GM23338 (cell line): ENCODE measurements at regions not wholly inside any gene's neighbourhood (a gene's known extent, or its start where the extent isn't known, plus 50 kb on each side); places are given as distances from the start of the nearest gene placed in this dataset.

Experiments used
- ATAC-seq: fragments of 200-7000 bp; cut with Tn5 transposase; 3 replicates; pipeline ENCODE4 v1.9.1; 2020
- DNase-seq: peaks from one replicate; pipeline ENCODE4 v3.0.0-alpha.2; 2015; ENCODE audit warnings: low spot score
- H2AFZ ChIP-seq: fragments of 200-600 bp; sonication (generic); 2 replicates; pipeline ENCODE4 v1.8.0; 2016; ENCODE audit warnings: antibody characterized with exemption, mild to moderate bottlenecking, moderate library complexity
- H3F3A ChIP-seq: fragments of 200-600 bp; sonication (generic); replicated peaks from 2 replicates; pipeline ENCODE4 v1.8.0; 2017; ENCODE audit warnings: antibody characterized with exemption, mixed run types, low read depth
- H3K27ac ChIP-seq: fragments of 200-600 bp; sonication (generic); 2 replicates; pipeline ENCODE4 v1.6.1; 2016; ENCODE audit warnings: low read depth
- H3K27me3 ChIP-seq: fragments of 200-600 bp; sonication (generic); 2 replicates; pipeline ENCODE4 v1.8.0; 2016; ENCODE audit warnings: mild to moderate bottlenecking, mixed run types, moderate library complexity; ENCODE audit not compliant: insufficient read depth
- H3K36me3 ChIP-seq: fragments of 200-600 bp; sonication (generic); 2 replicates; pipeline ENCODE4 v1.8.0; 2016; ENCODE audit warnings: mild to moderate bottlenecking; ENCODE audit not compliant: insufficient read depth
- H3K4me1 ChIP-seq: fragments of 200-600 bp; sonication (generic); 2 replicates; pipeline ENCODE4 v1.8.0; 2016; ENCODE audit warnings: mild to moderate bottlenecking, moderate library complexity; ENCODE audit not compliant: insufficient read depth
- H3K4me2 ChIP-seq: fragments of 200-600 bp; sonication (generic); 2 replicates; pipeline ENCODE4 v1.7.1; 2017; ENCODE audit warnings: mixed run types
- H3K4me3 ChIP-seq: fragments of 200-600 bp; sonication (generic); 2 replicates; pipeline ENCODE4 v1.6.1; 2016; ENCODE audit warnings: mixed run types
- H3K79me2 ChIP-seq: fragments of 200-600 bp; sonication (generic); replicated peaks from 2 replicates; pipeline ENCODE4 v1.8.0; 2017; ENCODE audit warnings: mild to moderate bottlenecking; ENCODE audit not compliant: insufficient read depth
- H3K9me2 ChIP-seq: fragments of 200-600 bp; sonication (generic); 2 replicates; pipeline ENCODE4 v1.8.0; 2017; ENCODE audit not compliant: insufficient read depth
- H4K20me1 ChIP-seq: fragments of 200-600 bp; sonication (generic); replicated peaks from 2 replicates; pipeline ENCODE4 v1.8.0; 2017; ENCODE audit warnings: mild to moderate bottlenecking; ENCODE audit not compliant: insufficient read depth
- H3K27ac Mint-ChIP-seq: 2 replicates; pipeline ENCODE4 v1.8.0; 2020; ENCODE audit warnings: inconsistent platforms, mild to moderate bottlenecking, moderate library complexity, mixed read lengths
- H3K27me3 Mint-ChIP-seq: 3 replicates; pipeline ENCODE4 v1.8.0; 2022; ENCODE audit warnings: low read depth, mild to moderate bottlenecking, moderate library complexity, mixed read lengths, inconsistent platforms; ENCODE audit not compliant: insufficient read depth, poor library complexity
- H3K36me3 Mint-ChIP-seq: 3 replicates; pipeline ENCODE4 v1.8.0; 2021; ENCODE audit warnings: low read depth, mild to moderate bottlenecking, inconsistent platforms, moderate library complexity, mixed read lengths
- H3K4me1 Mint-ChIP-seq: 3 replicates; pipeline ENCODE4 v1.8.0; 2020; ENCODE audit warnings: mild to moderate bottlenecking, inconsistent platforms, mixed read lengths
- H3K4me3 Mint-ChIP-seq: 3 replicates; pipeline ENCODE4 v1.8.0; 2021; ENCODE audit warnings: moderate library complexity, mild to moderate bottlenecking, inconsistent platforms, mixed read lengths
- H3K9me3 Mint-ChIP-seq: 3 replicates; pipeline ENCODE4 v1.8.0; 2020; ENCODE audit warnings: moderate library complexity, mild to moderate bottlenecking, inconsistent platforms, mixed read lengths
- CREB1 ChIP-seq: fragments of 250-450 bp; sonication (Bioruptor Pico); IDR thresholded peaks from 2 replicates; pipeline ENCODE4 v1.5.0; 2020; ENCODE audit warnings: low read depth, mild to moderate bottlenecking, moderate library complexity
- EZH2 ChIP-seq: fragments of 200-600 bp; sonication (generic); IDR thresholded peaks from one replicate; pipeline ENCODE4 v1.8.0; 2017; ENCODE audit warnings: antibody characterized with exemption, mild to moderate bottlenecking, low read depth; ENCODE audit not compliant: unreplicated experiment
- EZH2phosphoT487 ChIP-seq: fragments of 200-600 bp; sonication (generic); IDR thresholded peaks from one replicate; pipeline ENCODE4 v1.8.1; 2018; ENCODE audit warnings: antibody characterized with exemption; ENCODE audit not compliant: unreplicated experiment
- JUNB ChIP-seq: IDR thresholded peaks from one replicate; pipeline ENCODE4 v1.6.1; 2016; ENCODE audit warnings: antibody characterized with exemption; ENCODE audit not compliant: unreplicated experiment
- NANOG ChIP-seq: IDR thresholded peaks from 2 replicates; pipeline ENCODE4 v1.6.1; 2016; ENCODE audit warnings: antibody characterized with exemption, borderline replicate concordance
- POLR2AphosphoS5 ChIP-seq: IDR thresholded peaks from 2 replicates; pipeline ENCODE4 v1.6.1; 2016; ENCODE audit warnings: antibody characterized with exemption, low read depth
- STAT1 ChIP-seq: IDR thresholded peaks from one replicate; pipeline ENCODE4 v1.6.1; 2016; ENCODE audit warnings: antibody characterized with exemption; ENCODE audit not compliant: unreplicated experiment
- ZNF114 ChIP-seq: fragments of 250-450 bp; sonication (Bioruptor Pico); IDR thresholded peaks from 2 replicates; pipeline ENCODE4 v1.5.0; 2020; ENCODE audit warnings: mild to moderate bottlenecking, moderate library complexity
- TF ChIP-seq, protein P1 (sequence below), 2 experiments: fragments of 200-600 bp in 1 of 2; sonication (generic) in 1 of 2; conservative IDR thresholded peaks; 2 replicates each; pipeline versions ENCODE4 v1.5.1 to v1.6.1; 2016 to 2017; ENCODE audit warnings: antibody characterized with exemption in 2 of 2, low read depth in 2 of 2, mild to moderate bottlenecking in 2 of 2, moderate library complexity in 1 of 2
- TF ChIP-seq, protein P2 (sequence below): IDR thresholded peaks from 2 replicates; pipeline ENCODE4 v1.6.1; 2016; ENCODE audit warnings: antibody characterized with exemption

- TF ChIP-seq EZH2 (no peak), STAT1 (no peak), POLR2AphosphoS5 (no peak), ZNF114 (no peak), CREB1 (no peak)
- TF ChIP-seq, protein P1, sequence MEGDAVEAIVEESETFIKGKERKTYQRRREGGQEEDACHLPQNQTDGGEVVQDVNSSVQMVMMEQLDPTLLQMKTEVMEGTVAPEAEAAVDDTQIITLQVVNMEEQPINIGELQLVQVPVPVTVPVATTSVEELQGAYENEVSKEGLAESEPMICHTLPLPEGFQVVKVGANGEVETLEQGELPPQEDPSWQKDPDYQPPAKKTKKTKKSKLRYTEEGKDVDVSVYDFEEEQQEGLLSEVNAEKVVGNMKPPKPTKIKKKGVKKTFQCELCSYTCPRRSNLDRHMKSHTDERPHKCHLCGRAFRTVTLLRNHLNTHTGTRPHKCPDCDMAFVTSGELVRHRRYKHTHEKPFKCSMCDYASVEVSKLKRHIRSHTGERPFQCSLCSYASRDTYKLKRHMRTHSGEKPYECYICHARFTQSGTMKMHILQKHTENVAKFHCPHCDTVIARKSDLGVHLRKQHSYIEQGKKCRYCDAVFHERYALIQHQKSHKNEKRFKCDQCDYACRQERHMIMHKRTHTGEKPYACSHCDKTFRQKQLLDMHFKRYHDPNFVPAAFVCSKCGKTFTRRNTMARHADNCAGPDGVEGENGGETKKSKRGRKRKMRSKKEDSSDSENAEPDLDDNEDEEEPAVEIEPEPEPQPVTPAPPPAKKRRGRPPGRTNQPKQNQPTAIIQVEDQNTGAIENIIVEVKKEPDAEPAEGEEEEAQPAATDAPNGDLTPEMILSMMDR (conservative IDR thresholded peaks at IDR 0.05; ENCODE audit: low read depth in 2 of 2): no peak
These were observed 84.6 kb downstream of the CH25H start (continued) for GRCh38 chr10:89122433-89123051.

GRCh38 chr10:89121764-89122020, 85.4 kb downstream of the CH25H start:
- ATAC-seq: no peak
- H3K9me3 Mint-ChIP-seq: no peaks in the 10 kb centered on the region
- no peak overlapping the region for H3K27ac Mint-ChIP-seq
- H3K4me3 ChIP-seq: no peak overlapping the region
- H2AFZ ChIP-seq: no peak overlapping the region
- DNase-seq: no peak
- no peak overlapping the region for H3K27ac ChIP-seq
- no peaks in the 10 kb centered on the region for H3K4me1 Mint-ChIP-seq
- no peaks in the 10 kb centered on the region for H3K4me1 ChIP-seq
- H4K20me1 ChIP-seq: no peaks in the 10 kb centered on the region
- no peaks in the 10 kb centered on the region; the same call in 1 of the 2 replicates for H3K9me2 ChIP-seq
- no peaks in the 10 kb centered on the region for H3K36me3 ChIP-seq
- TF ChIP-seq EZH2phosphoT487 (no peak), EZH2 (no peak), ZNF114 (no peak)
- TF ChIP-seq, protein P2, sequence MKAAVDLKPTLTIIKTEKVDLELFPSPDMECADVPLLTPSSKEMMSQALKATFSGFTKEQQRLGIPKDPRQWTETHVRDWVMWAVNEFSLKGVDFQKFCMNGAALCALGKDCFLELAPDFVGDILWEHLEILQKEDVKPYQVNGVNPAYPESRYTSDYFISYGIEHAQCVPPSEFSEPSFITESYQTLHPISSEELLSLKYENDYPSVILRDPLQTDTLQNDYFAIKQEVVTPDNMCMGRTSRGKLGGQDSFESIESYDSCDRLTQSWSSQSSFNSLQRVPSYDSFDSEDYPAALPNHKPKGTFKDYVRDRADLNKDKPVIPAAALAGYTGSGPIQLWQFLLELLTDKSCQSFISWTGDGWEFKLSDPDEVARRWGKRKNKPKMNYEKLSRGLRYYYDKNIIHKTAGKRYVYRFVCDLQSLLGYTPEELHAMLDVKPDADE: no peak
- no peaks in the 10 kb centered on the region for H3K27me3 ChIP-seq
- H3K36me3 Mint-ChIP-seq: no peaks in the 10 kb centered on the region
- no peak overlapping the region for H3K4me3 Mint-ChIP-seq
- H3K4me2 ChIP-seq: no peak overlapping the region
- H3K27me3 Mint-ChIP-seq: no peaks in the 10 kb centered on the region
- H3K79me2 ChIP-seq: no peaks in the 10 kb centered on the region
- H3F3A ChIP-seq: no peaks in the 10 kb centered on the region

DNA sequence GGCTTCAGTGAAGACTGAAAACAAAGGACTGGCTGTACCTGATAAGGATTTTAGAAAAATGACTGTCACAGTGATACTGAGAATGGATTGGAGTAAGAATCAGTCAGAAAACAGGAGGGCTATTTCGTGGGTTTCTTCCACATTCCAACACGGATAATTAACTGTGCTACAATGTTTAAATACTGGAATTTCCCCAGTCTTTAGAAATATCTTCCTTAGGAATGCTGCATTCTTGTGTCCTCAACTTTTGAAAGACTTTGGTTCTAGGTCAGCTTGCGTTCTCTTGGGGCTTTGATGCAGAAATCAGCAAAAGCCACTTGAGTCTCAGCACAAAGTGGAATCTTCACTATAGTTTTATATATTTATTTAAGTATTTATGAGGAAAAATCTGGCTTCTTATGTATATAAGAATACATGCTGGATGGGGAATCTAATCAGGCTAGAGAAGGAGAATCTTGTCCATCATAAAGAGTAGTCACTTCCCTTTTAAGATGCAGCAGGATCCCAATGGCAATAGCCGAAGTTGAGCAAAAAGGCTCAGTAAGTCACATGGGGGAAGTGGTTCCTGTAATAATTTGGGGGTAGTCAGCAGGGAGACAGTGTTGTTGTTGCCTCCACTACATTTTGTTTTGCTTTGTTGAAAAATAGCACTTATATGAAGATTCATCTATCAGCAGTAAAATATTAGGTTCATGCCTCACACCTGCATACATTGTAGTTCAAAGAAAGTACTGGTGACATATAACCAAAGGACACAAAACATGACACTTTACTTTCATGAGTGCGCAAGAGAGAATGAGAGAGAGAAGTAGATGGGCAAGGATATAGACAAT, 86.0 kb downstream of the CH25H start:
- Histone ChIP-seq H3K9me2 (no peaks in the 10 kb centered on the region; the same call in 1 of the 2 replicates), H3K4me3 (no peak overlapping the region), H3K27ac (no peak overlapping the region), H4K20me1 (no peaks in the 10 kb centered on the region), H3K4me2 (no peak overlapping the region), H2AFZ (no peak overlapping the region; the same call in 1 of the 2 replicates), H3K27me3 (no peaks in the 10 kb centered on the region), H3K36me3 (no peaks in the 10 kb centered on the region), H3K4me1 (no peaks in the 10 kb centered on the region), H3K79me2 (no peaks in the 10 kb centered on the region), H3F3A (no peaks in the 10 kb centered on the region)
- DNase-seq (no peak), ATAC-seq (no peak)
- no peak overlapping the region for H3K4me3 Mint-ChIP-seq
- H3K36me3 Mint-ChIP-seq: no peaks in the 10 kb centered on the region
- H3K9me3 Mint-ChIP-seq: no peaks in the 10 kb centered on the region
- no peaks in the 10 kb centered on the region for H3K4me1 Mint-ChIP-seq
- no peaks in the 10 kb centered on the region for H3K27me3 Mint-ChIP-seq
- no peak overlapping the region; the same call in 1 of the 2 replicates for H3K27ac Mint-ChIP-seq
- TF ChIP-seq JUNB (no peak), NANOG (no peak), CREB1 (no peak), ZNF114 (no peak), POLR2AphosphoS5 (no peak)
- TF ChIP-seq, protein P2: no peak
